ENCODE measurements at regions not wholly inside any gene's neighbourhood (a gene's known extent, or its start where the extent isn't known, plus 50 kb on each side); places are given as distances from the start of the nearest gene placed in this dataset.
"Not testable (repeated sequence)": the region's sequence is repeated elsewhere in the genome, so short reads cannot be mapped to it uniquely, and the experiment has no call there.

- no peak for DNase-seq
These were observed 2726.8 kb downstream of the PCDH7 start for GRCh38 chr4:33446953-33447352.

DNA sequence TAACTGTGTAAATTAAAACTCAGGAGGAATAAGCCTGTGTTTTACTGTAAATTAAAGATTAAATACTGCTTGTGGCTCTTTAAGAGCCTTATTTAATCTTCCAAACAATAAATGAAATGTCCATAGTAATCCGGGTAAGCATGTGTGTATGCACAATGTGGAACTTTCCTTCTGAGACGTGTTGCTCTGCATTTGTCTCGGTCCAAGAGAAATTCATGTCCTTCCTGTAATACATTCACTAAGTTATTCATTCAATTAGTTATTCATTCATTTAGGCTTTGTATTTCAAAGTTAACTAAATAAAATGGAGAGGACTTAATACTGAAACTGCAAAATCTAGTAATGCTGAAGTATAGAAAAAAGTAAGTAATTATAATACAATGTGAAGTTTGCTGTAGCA is 2728.8 kb downstream of the PCDH7 start:
- DNase-seq = no peak

GRCh38 chr4:33453436-33453835 is 2733.3 kb downstream of the PCDH7 start:
- no peak for DNase-seq

DNA sequence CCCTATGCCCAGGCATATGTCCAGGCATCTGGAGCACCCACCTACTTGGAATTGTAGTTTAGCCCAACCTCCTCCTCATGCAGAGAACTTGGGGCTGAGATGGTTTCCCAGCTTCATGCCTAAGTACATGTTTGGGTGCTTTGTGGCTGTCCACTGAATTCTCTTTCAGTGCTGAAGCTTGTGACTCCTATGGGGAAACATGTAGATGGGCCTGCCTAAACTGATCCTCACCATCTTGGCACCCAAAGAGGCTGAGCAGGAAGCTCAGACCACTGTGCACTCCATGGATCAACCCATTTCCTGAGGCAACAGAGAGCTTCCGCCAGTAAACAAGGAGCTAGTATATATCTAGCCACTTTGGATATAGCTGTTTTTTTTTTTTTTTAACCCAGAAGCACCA is 2733.7 kb downstream of the PCDH7 start:
- DNase-seq = no peak

- DNase-seq = no peak
These were observed 2745.4 kb downstream of the PCDH7 start for GRCh38 chr4:33465565-33465964.

DNA sequence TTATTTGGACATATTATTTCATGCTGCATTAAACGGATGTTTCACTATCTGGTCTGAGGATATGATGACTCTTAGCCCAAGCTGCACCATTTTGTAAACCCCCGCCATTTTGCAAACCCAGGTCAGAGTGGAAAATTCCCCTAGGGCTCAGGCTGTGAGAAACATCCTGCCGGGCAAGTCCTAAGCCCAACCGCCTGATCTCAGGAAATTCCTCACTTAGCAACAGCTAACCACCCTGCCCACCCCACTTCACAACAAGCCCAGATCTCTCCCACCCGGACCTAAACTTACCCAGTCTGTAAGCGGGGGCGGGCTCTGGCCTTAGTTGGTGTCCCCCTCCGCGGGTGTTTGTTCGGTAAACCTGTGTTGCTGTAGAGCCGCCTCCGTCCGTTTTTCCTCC is 2747.1 kb downstream of the PCDH7 start:
- DNase-seq = no peak

GRCh38 chr4:33470805-33471204 is 2750.6 kb downstream of the PCDH7 start:
- DNase-seq = no peak

GRCh38 chr4:33477715-33478114 is 2757.5 kb downstream of the PCDH7 start:
- DNase-seq = no peak

DNA sequence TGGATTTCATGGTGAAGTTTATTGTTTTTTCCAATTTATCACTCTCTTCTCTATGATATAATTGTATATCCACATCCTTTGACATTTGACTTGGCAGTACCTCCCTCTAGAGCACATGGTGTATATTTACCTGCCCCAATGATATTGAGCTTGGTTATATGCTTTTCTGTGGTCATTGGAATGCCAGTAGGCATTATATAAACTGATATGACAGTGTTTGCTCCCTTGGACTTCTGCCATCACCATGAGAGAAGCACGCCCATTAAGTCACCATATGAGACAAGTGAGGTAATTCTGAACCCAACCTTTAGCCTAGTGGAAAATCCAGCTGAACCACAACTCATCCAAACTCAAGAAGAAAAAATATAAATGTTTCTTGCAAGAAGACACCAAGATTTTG is 2761.5 kb downstream of the ARAP2 start:
- DNase-seq = peak; percentile 78

GRCh38 chr4:33485111-33485510 is 2759.2 kb downstream of the ARAP2 start:
- DNase-seq = no peak

- no peak for DNase-seq
These were observed 2751.1 kb downstream of the ARAP2 start for GRCh38 chr4:33493231-33493630.

DNA sequence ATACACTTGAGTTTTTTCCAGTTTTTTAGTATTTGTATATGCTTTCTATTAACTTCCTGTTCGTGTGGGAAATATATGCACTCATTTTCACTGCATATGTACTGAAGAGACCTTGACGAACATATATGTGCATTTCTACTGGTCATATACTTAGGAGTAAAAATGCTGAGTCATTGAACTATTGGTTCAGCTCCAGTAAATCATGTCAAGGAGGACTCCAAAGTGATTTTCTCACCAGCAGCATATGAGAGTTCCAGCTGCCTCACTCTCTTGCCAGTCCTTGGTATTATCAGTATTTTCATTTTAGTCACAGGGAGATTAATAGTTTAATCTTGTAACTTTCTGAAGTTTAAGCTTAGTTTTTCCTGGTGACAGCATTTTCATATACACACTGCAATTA is 2750.2 kb downstream of the ARAP2 start:
- no peak for DNase-seq

DNA sequence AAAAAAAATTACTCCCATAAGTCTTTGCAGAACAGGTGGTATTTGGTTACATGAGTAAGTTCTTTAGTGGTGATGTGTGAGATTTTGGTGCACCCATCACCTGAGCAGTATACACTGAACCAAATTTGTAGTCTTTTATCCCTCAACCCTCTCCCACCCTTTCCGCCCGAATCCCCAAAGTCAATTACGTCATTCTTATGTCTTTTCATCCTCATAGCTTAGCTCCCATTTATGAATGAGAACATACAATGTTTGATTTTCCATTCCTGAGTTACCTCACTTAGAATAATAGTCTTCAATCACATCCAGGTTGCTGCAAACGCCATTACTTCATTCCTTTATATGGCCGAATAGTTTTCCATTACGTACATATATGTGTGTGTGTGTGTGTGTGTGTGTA is 2742.7 kb downstream of the ARAP2 start:
- DNase-seq = not testable (repeated sequence)

DNA sequence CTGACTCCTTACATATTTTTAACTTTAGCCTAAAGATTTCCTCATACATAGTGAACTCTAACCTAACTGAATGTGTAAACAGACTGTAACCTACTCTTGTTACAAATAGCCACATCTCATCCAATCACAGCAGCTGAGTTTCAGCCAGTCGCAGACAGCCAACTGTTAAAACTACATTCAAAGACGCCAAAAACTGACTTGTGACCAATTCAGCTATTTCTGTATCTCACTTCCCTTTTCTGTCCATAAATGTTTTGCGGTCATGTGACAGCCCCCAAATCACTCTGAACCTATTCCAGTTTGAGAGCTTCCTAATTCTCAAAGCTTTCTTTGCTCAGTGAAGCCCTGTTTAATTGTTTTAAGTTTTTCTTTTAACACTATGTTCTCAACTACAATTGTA is 2731.9 kb downstream of the ARAP2 start:
- no peak for DNase-seq

DNA sequence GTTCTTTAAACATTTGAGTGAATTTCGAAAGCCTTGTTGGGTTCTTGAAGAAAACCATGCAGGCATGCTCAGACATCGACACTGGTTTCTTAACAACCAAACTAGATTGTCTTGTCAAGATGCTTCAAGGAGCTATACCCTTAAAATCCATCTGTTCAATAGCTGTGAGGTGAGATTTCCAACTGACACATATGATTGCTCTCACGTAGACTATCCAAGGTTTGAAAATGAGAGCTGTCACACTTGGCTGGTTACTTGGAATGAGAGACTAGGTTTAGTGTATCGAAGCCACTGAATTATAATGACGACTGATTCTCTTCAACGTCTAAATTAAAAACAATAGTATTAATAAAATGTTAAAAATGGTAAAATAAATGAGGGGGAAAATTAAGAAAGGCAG is 2725.5 kb downstream of the ARAP2 start:
- no peak for DNase-seq

GRCh38 chr4:33532821-33533220 is 2711.5 kb downstream of the ARAP2 start:
- no peak for DNase-seq

DNA sequence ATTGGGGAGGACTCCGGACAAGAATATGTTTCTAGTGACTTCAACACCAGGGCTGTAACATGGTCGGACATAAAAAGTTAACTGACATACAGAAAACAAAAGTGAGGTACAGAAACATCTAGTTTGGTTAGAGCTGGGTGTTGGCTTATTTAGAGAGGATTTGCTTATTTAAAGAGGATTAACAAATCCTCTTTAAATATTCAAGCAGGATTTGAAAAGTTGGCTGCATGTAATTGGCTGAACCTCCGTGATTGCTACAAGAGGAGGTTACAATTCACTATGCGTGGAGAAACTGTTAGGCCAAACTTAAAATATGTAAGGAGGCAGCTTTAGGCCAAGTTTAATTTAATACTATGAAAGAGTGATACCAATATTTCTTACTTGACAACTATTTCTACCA is 2707.4 kb downstream of the ARAP2 start:
- no peak for DNase-seq

- no peak for DNase-seq
These were observed 2706.8 kb downstream of the ARAP2 start for GRCh38 chr4:33537527-33537926.

DNA sequence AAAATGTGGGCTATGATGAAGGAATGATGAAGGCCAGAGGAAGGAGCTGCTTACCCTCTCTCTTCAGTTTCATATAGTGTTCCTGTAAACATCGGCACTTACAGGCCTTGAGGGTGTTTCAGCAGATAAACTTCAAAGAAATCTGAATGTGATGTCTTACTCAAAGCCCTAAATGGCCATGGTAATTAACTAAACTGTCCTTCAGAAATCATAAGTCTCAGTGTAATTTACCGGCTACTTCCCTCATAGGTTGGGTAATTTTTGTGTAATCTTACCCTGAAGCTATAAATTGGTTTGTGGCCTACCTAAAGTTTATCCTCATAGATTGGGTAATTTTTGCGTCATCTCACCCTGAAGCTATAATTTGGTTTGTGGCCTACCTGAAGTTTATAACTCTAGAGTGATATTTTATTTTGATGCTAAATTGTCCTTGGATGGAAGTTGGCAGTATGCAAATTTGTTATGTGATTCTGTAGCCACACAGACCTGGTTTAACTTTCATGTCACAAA is 2700.3 kb downstream of the ARAP2 start:
- no peak for DNase-seq

GRCh38 chr4:33551244-33551643 is 2693.1 kb downstream of the ARAP2 start:
- no peak for DNase-seq

GRCh38 chr4:33561259-33561658 is 2683.1 kb downstream of the ARAP2 start:
- DNase-seq = no peak

DNA sequence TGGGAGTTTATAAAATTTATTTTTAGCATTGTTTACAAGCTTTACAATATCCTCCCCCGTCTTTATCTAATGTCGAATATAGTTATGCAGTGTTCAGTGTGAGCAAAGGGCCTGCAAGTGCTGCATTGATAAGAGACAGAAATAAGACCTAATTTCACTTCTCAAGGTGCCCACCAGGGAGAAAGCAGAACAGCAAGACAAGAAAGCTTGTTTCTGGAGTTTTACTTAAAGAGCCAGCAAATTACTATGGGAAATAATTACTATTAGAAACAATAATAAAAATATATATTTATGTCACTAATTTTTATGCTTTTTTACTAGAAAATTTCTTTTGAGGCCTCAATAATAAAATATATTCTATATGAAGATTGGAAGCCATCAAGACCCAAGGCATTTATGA is 2677.7 kb downstream of the ARAP2 start:
- no peak for DNase-seq

DNA sequence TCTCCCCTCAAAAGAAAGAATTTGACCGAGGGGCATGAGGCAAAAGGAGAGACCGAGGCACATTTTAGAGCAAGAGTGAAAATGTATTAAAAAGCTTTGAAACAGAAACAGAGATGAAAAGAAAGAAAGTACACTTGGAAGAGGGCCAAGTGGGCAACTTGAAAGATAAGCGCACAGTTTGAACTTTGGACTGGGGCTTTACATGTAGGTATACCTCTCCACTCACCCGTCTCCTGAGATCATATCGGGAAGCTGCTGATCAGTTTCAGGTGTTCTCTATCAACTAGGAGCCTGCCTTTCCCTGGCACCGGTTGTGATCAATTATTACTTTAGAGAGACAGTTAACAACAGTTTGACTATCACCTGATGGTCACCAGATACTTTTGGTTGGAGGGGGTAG is 2666.5 kb downstream of the ARAP2 start:
- no peak for DNase-seq

GRCh38 chr4:33579951-33580350 is 2664.4 kb downstream of the ARAP2 start:
- no peak for DNase-seq

GRCh38 chr4:33592701-33593100 is 2651.6 kb downstream of the ARAP2 start:
- DNase-seq = no peak

DNA sequence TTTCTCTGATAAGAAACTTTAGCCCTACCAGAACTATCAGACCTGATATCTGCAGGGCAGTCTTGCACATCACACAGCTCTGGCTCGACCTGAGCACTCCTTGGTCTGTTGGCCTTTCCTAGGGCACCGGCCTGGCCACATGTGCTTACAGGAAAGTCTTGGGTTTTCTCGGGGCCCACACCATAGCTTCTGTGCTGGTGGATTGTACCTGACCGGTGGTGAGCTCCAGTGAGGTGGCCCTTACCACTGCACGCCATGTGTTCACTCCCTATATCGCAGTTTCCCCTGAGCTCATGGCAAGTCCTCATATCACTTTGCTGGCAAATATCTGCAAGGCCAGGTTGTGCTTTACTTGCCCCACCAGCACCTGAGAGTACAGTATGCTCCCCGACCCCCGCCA is 2637.4 kb downstream of the ARAP2 start:
- no peak for DNase-seq

Data from NCI-H2029 treated with DMSO at 0.1 percent for 48 hours (cell line).